ENCODE measurements at regions not wholly inside any gene's neighbourhood (a gene's known extent, or its start where the extent isn't known, plus 50 kb on each side); places are given as distances from the start of the nearest gene placed in this dataset.
"Not testable (repeated sequence)": the region's sequence is repeated elsewhere in the genome, so short reads cannot be mapped to it uniquely, and the experiment has no call there.

DNA sequence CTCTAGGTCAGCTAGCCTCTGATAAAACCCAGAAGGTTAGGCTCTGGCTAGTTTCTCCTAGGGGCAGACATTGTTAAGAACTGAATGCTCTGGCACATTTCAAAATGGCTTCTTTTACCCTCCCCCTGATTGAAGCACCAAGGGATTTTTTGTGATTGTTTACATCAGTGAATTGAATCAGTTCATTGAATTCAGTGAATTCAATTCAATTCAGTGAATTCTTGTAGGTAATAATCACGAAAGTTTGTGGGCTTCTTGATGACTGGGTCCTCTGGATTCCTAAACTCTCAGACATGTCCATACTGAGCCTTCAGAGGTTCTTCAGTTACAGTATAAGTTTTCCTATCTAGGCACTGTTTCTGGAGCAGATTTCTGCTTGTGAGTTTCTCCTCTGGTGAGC, 135.2 kb upstream of the ELAC2 start (continued):
- TF ChIP-seq, protein P1, sequence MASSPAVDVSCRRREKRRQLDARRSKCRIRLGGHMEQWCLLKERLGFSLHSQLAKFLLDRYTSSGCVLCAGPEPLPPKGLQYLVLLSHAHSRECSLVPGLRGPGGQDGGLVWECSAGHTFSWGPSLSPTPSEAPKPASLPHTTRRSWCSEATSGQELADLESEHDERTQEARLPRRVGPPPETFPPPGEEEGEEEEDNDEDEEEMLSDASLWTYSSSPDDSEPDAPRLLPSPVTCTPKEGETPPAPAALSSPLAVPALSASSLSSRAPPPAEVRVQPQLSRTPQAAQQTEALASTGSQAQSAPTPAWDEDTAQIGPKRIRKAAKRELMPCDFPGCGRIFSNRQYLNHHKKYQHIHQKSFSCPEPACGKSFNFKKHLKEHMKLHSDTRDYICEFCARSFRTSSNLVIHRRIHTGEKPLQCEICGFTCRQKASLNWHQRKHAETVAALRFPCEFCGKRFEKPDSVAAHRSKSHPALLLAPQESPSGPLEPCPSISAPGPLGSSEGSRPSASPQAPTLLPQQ (tag by site-specific recombination; IDR thresholded peaks at IDR 0.05) = no peak
- no peak for TF ChIP-seq ZNF214 (tag by site-specific recombination; IDR thresholded peaks at IDR 0.05; ENCODE audit: borderline replicate concordance)
- TF ChIP-seq HOXA7 (CRISPR knock-in tag; IDR thresholded peaks at IDR 0.05; ENCODE audit: borderline replicate concordance) = no peak
- TF ChIP-seq ZNF701 (tag by site-specific recombination; IDR thresholded peaks at IDR 0.05) = no peak
- no peak for TF ChIP-seq KLF1 (tag by site-specific recombination; IDR thresholded peaks at IDR 0.05)
- no peak for TF ChIP-seq ZNF837 (tag by site-specific recombination; IDR thresholded peaks at IDR 0.05)
- no peak for TF ChIP-seq ZNF350 (tag by site-specific recombination; IDR thresholded peaks at IDR 0.05)

- Histone ChIP-seq H3K27ac (ENCODE audit: extremely low read depth, low read depth, low read length) (no peak overlapping the region), H3K4me1 (ENCODE audit: control insufficient read depth, insufficient read depth, low read length) (no peaks in the 10 kb centered on the region), H3K4me3 (ENCODE audit: low read depth, low read length) (no peak overlapping the region), H3K36me3 (ENCODE audit: control insufficient read depth in 2 of 2, insufficient read depth in 1 of 2, low read length in 2 of 2) (no peaks in the 10 kb centered on the region), H3K9me3 (ENCODE audit: control insufficient read depth, insufficient read depth, low read depth, low read length) (peaks cover 3% of the 10 kb centered on the region)
- TF ChIP-seq ZNF558 (tag by site-specific recombination; IDR thresholded peaks at IDR 0.05) (no peak), SETDB1 (IDR thresholded peaks at IDR 0.05; ENCODE audit: insufficient read length, low read length) (peak; percentile 80)
- TF ChIP-seq, protein P2, sequence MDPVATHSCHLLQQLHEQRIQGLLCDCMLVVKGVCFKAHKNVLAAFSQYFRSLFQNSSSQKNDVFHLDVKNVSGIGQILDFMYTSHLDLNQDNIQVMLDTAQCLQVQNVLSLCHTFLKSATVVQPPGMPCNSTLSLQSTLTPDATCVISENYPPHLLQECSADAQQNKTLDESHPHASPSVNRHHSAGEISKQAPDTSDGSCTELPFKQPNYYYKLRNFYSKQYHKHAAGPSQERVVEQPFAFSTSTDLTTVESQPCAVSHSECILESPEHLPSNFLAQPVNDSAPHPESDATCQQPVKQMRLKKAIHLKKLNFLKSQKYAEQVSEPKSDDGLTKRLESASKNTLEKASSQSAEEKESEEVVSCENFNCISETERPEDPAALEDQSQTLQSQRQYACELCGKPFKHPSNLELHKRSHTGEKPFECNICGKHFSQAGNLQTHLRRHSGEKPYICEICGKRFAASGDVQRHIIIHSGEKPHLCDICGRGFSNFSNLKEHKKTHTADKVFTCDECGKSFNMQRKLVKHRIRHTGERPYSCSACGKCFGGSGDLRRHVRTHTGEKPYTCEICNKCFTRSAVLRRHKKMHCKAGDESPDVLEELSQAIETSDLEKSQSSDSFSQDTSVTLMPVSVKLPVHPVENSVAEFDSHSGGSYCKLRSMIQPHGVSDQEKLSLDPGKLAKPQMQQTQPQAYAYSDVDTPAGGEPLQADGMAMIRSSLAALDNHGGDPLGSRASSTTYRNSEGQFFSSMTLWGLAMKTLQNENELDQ (tag by site-specific recombination; IDR thresholded peaks at IDR 0.05; ENCODE audit: low read depth) = no peak
- CTCF ChIA-PET = no interaction called here
- POLR2A ChIA-PET = no interaction called here
Observed at GRCh38 chr17:13152501-13152900, 134.7 kb upstream of the ELAC2 start.

GRCh38 chr17:13150738-13151137, 132.9 kb upstream of the ELAC2 start:
- POLR2A ChIA-PET; H3K9me3 ChIP-seq (ENCODE audit: control insufficient read depth, insufficient read depth, low read depth, low read length); H3K27ac ChIP-seq (ENCODE audit: extremely low read depth, low read depth, low read length); H3K4me1 ChIP-seq (ENCODE audit: control insufficient read depth, insufficient read depth, low read length); H3K4me3 ChIP-seq (ENCODE audit: low read depth, low read length); H3K36me3 ChIP-seq (ENCODE audit: control insufficient read depth in 2 of 2, insufficient read depth in 1 of 2, low read length in 2 of 2): not testable (repeated sequence)
- CTCF ChIA-PET = interaction anchor here (0.5 to 0.7 kb wide), 2 partner anchors 22 to 37 kb away, joined by 3 read pairs; no protein-coding TSS in a partner anchor
- TF ChIP-seq ZBTB8A (tag by site-specific recombination; IDR thresholded peaks at IDR 0.05) (0 out of 2 replicates have a peak, but pooled peaks have one; percentile 56), ZNF266 (tag by site-specific recombination; IDR thresholded peaks at IDR 0.05; ENCODE audit: low read depth) (peak; percentile 23; the same call in 1 of the 2 replicates), ZNF140 (tag by site-specific recombination; IDR thresholded peaks at IDR 0.05) (peak; percentile 53; the same call in 1 of the 2 replicates), ZNF555 (tag by site-specific recombination; conservative IDR thresholded peaks at IDR 0.05) (peak; percentile 72), ZNF510 (tag by site-specific recombination; IDR thresholded peaks at IDR 0.05; ENCODE audit: insufficient replicate concordance) (peak; percentile 51), ZNF433 (tag by site-specific recombination; IDR thresholded peaks at IDR 0.05; ENCODE audit: low read depth) (peak; percentile 29; the same call in 1 of the 2 replicates), ZNF623 (tag by site-specific recombination; IDR thresholded peaks at IDR 0.05) (peak; percentile 42), ZNF426 (tag by site-specific recombination; IDR thresholded peaks at IDR 0.05) (peak; percentile 71), ZNF292 (tag by site-specific recombination; IDR thresholded peaks at IDR 0.05; ENCODE audit: borderline replicate concordance, low read depth) (0 out of 2 replicates have a peak, but pooled peaks have one; percentile 51), ZBTB11 (tag by site-specific recombination; conservative IDR thresholded peaks at IDR 0.05; ENCODE audit: low read depth) (peak; percentile 64)
- TF ChIP-seq, protein P3, sequence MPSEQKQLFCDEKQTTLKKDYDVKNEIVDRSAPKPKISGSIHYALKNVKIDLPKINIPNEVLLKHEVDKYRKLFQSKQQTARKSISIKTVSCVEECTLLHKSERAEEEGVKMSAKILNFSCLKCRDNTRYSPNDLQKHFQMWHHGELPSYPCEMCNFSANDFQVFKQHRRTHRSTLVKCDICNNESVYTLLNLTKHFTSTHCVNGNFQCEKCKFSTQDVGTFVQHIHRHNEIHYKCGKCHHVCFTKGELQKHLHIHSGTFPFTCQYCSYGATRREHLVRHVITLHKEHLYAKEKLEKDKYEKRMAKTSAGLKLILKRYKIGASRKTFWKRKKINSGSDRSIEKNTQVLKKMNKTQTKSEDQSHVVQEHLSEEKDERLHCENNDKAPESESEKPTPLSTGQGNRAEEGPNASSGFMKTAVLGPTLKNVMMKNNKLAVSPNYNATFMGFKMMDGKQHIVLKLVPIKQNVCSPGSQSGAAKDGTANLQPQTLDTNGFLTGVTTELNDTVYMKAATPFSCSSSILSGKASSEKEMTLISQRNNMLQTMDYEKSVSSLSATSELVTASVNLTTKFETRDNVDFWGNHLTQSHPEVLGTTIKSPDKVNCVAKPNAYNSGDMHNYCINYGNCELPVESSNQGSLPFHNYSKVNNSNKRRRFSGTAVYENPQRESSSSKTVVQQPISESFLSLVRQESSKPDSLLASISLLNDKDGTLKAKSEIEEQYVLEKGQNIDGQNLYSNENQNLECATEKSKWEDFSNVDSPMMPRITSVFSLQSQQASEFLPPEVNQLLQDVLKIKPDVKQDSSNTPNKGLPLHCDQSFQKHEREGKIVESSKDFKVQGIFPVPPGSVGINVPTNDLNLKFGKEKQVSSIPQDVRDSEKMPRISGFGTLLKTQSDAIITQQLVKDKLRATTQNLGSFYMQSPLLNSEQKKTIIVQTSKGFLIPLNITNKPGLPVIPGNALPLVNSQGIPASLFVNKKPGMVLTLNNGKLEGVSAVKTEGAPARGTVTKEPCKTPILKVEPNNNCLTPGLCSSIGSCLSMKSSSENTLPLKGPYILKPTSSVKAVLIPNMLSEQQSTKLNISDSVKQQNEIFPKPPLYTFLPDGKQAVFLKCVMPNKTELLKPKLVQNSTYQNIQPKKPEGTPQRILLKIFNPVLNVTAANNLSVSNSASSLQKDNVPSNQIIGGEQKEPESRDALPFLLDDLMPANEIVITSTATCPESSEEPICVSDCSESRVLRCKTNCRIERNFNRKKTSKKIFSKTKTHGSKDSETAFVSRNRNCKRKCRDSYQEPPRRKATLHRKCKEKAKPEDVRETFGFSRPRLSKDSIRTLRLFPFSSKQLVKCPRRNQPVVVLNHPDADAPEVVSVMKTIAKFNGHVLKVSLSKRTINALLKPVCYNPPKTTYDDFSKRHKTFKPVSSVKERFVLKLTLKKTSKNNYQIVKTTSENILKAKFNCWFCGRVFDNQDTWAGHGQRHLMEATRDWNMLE (tag by site-specific recombination; conservative IDR thresholded peaks at IDR 0.05; ENCODE audit: low read depth) = peak; percentile 78
